Keratinocyte (primary cell): ENCODE measurements at regions not wholly inside any gene's neighbourhood (a gene's known extent, or its start where the extent isn't known, plus 50 kb on each side); places are given as distances from the start of the nearest gene placed in this dataset.

ENCODE experiments used
- DNase-seq: peaks from one replicate; pipeline ENCODE4 v3.0.0-alpha.2; 2011; ENCODE audit warnings: low read depth, missing footprints, low spot score
- FAIRE-seq: peaks from 2 replicates; lab custom pipeline; 2011; peaks lifted over from hg19 to GRCh38; lab: Jason Lieb, UNC
- H2AFZ ChIP-seq: 2 replicates; pipeline ENCODE4 v1.6.0; 2012; ENCODE audit warnings: low read length, control low read depth, inconsistent platforms; ENCODE audit not compliant: control insufficient read depth
- H3K27ac ChIP-seq: 2 replicates; pipeline ENCODE4 v1.5.1; 2011; ENCODE audit warnings: low read length; ENCODE audit not compliant: control insufficient read depth, insufficient read depth
- H3K27me3 ChIP-seq: 3 replicates; pipeline ENCODE4 v1.6.0; 2011; ENCODE audit warnings: low read length; ENCODE audit not compliant: control insufficient read depth, insufficient read depth; ENCODE audit errors: extremely low read depth
- H3K36me3 ChIP-seq, 2 experiments: 2 replicates in 1 of 2; 3 replicates in 1 of 2; pipeline ENCODE4 v1.5.1; 2011; ENCODE audit warnings: low read length in 2 of 2, mild to moderate bottlenecking in 1 of 2; ENCODE audit not compliant: control insufficient read depth in 2 of 2, insufficient read depth in 2 of 2; ENCODE audit errors: extremely low read depth in 1 of 2
- H3K4me1 ChIP-seq: 3 replicates; pipeline ENCODE4 v1.5.1; 2011; ENCODE audit warnings: low read length; ENCODE audit not compliant: control insufficient read depth, insufficient read depth; ENCODE audit errors: extremely low read depth
- H3K4me2 ChIP-seq: 3 replicates; pipeline ENCODE4 v1.6.0; 2011; ENCODE audit warnings: low read depth, low read length; ENCODE audit not compliant: control insufficient read depth, insufficient read depth; ENCODE audit errors: extremely low read depth
- H3K4me3 ChIP-seq, 3 experiments: fragments of 200-600 bp in 1 of 3; sonication (generic) in 1 of 3; 2 replicates in 2 of 3; 3 replicates in 1 of 3; pipeline ENCODE4 v1.5.1; 2011 to 2016; ENCODE audit warnings: low read length in 3 of 3, mild to moderate bottlenecking in 3 of 3, control low read depth in 2 of 3, inconsistent platforms in 1 of 3, low read depth in 1 of 3, mixed read lengths in 1 of 3, mixed run types in 1 of 3, moderate library complexity in 1 of 3; ENCODE audit not compliant: control insufficient read depth in 2 of 3, insufficient read depth in 2 of 3; ENCODE audit errors: extremely low read depth in 1 of 3
- H3K79me2 ChIP-seq: 2 replicates; pipeline ENCODE4 v1.6.0; 2012; ENCODE audit warnings: low read length; ENCODE audit not compliant: control insufficient read depth, insufficient read depth
- H3K9ac ChIP-seq: 3 replicates; pipeline ENCODE4 v1.6.0; 2011; ENCODE audit warnings: low read length; ENCODE audit not compliant: control insufficient read depth, insufficient read depth; ENCODE audit errors: extremely low read depth
- H3K9me1 ChIP-seq: 3 replicates; pipeline ENCODE4 v1.6.0; 2011; ENCODE audit warnings: low read length; ENCODE audit not compliant: control insufficient read depth, insufficient read depth; ENCODE audit errors: extremely low read depth
- H3K9me3 ChIP-seq: 2 replicates; pipeline ENCODE4 v1.5.1; 2012; ENCODE audit warnings: low read depth, low read length; ENCODE audit not compliant: control insufficient read depth
- H4K20me1 ChIP-seq: 3 replicates; pipeline ENCODE4 v1.6.0; 2011; ENCODE audit warnings: low read length; ENCODE audit not compliant: control insufficient read depth, insufficient read depth; ENCODE audit errors: extremely low read depth
- CTCF ChIP-seq, 3 experiments: IDR thresholded peaks in 1 of 3; conservative IDR thresholded peaks in 1 of 3; optimal IDR thresholded peaks in 1 of 3; 2 replicates in 2 of 3; 3 replicates in 1 of 3; pipeline versions ENCODE3 to v1.5.1; 2011; ENCODE audit warnings: low read length in 3 of 3, mild to moderate bottlenecking in 3 of 3, moderate library complexity in 2 of 3, control low read depth in 1 of 3, inconsistent platforms in 1 of 3; ENCODE audit not compliant: insufficient read depth in 2 of 3; ENCODE audit errors: extremely low read depth in 1 of 3
- EZH2 ChIP-seq: IDR thresholded peaks from one replicate; pipeline ENCODE4 v1.6.1; 2012; ENCODE audit warnings: inconsistent platforms, mild to moderate bottlenecking, low read length, moderate library complexity
- dilution Hi-C: fragments of 300-500 bp; cut with MboI; formaldehyde crosslinking; loops from one replicate; pipeline ENCODE4 v1.7.0; 2020; ENCODE audit warnings: low sequenced_read_pairs; ENCODE audit not compliant: extremely low pct_ligation_motif_present

- Histone ChIP-seq H3K4me1 (no peaks in the 10 kb centered on the region), H3K9me3 (no peaks in the 10 kb centered on the region), H3K4me3 (no peak overlapping the region), H3K4me2 (no peak overlapping the region), H2AFZ (no peak overlapping the region), H3K79me2 (no peaks in the 10 kb centered on the region), H4K20me1 (no peaks in the 10 kb centered on the region), H3K36me3 (no peaks in the 10 kb centered on the region), H3K9ac (no peak overlapping the region), H3K27ac (no peak overlapping the region), H3K27me3 (no peaks in the 10 kb centered on the region), H3K9me1 (no peaks in the 10 kb centered on the region)
- FAIRE-seq, result no peak
- dilution Hi-C loops, result no loop called here
- TF ChIP-seq EZH2 (no peak), CTCF (optimal IDR thresholded peaks at IDR 0.05 in 1 of 3, IDR thresholded peaks at IDR 0.05 in 1 of 3, conservative IDR thresholded peaks at IDR 0.05 in 1 of 3; ENCODE audit: extremely low read depth in 1 of 3, insufficient read depth in 2 of 3, low read length in 3 of 3) (no peak)
- DNase-seq, result no peak
Measured at GRCh38 chr12:126397071-126397581, 1331.9 kb downstream of the AACS start.

DNA sequence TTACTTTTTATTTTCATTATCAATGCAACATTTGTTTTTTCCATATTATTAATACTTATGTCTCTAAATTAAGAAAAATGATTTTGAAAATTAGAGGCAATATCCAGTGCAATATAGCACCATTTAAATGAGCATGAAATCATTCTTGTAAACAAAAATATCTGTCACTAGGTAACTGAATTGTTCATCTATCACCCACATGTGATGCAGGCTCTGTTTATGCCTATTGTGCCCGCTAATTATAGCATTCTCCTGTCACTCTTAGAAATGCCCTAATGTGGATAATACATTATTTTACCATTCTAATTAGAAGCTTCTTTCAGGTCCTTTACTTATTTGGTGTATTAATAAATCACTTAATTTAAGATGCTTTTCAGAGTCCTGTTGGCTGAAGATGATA, 1332.4 kb downstream of the AACS start:
- TF ChIP-seq EZH2, result no peak
- no peak for TF ChIP-seq CTCF (optimal IDR thresholded peaks at IDR 0.05 in 1 of 3, IDR thresholded peaks at IDR 0.05 in 1 of 3, conservative IDR thresholded peaks at IDR 0.05 in 1 of 3; ENCODE audit: extremely low read depth in 1 of 3, insufficient read depth in 2 of 3, low read length in 3 of 3)
- Histone ChIP-seq H2AFZ (no peak overlapping the region), H3K9me1 (no peaks in the 10 kb centered on the region), H3K4me2 (no peak overlapping the region), H3K9me3 (no peaks in the 10 kb centered on the region), H3K27ac (no peak overlapping the region), H3K79me2 (no peaks in the 10 kb centered on the region), H3K27me3 (no peaks in the 10 kb centered on the region), H3K36me3 (no peaks in the 10 kb centered on the region), H3K4me1 (no peaks in the 10 kb centered on the region), H3K4me3 (no peak overlapping the region), H4K20me1 (no peaks in the 10 kb centered on the region), H3K9ac (no peak overlapping the region)
- dilution Hi-C loops, result no loop called here
- DNase-seq, result no peak
- FAIRE-seq, result no peak
